ENCODE measurements at regions not wholly inside any gene's neighbourhood (a gene's known extent, or its start where the extent isn't known, plus 50 kb on each side); places are given as distances from the start of the nearest gene placed in this dataset.

DNA sequence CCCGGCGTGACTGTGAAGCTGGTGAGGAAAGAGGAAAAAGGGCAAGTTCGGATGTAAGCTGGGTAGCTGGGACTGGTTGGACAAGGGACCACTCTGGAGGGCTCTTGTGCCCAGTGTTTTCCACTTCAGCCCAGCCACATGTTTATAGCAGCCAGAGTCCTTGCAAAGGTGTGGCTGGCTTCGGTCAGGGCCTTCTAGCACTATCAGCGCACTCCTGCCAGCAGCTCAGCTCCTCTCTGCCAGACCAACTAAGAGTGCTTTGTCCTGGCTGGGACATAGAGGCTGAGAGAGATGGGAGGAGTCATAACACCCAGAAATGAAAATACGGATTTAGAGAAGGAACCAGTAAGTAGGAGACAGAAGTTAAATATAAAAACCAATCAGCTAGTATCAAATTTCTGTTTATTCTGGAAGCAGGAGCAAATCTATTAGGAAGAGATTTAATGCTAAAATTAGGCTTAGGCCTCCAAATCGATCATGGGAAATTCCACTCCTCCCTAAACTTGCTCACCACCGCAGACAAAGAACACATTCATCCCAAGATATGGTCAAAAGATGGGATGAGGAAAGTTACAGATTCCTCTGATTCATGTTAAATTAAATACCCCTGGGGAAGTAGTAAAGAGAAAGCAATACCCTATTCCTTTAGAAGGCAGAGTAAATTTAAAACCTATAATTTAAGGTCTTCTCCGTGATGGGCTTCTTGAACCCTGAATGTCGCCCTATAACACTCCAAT, 135.0 kb downstream of the RALA start:
- no peak overlapping the region for H3K27ac Mint-ChIP-seq
- POLR2A ChIA-PET = no interaction called here
- peaks cover 16% of the 10 kb centered on the region for H3K27me3 Mint-ChIP-seq (ENCODE audit: low read depth)
- ATAC-seq (no peak), DNase-seq (ENCODE audit: low spot score) (no peak)
- H3K9me3 Mint-ChIP-seq = peaks cover 23% of the 10 kb centered on the region
- no peak overlapping the region for H3K4me3 Mint-ChIP-seq
- CTCF ChIA-PET = interaction anchor here (1.5 to 1.7 kb wide), 2 partner anchors 16 to 178 kb away, joined by 5 read pairs; no protein-coding TSS in a partner anchor
- peaks cover 20% of the 10 kb centered on the region for H3K36me3 Mint-ChIP-seq
- H3K4me1 Mint-ChIP-seq = peaks cover 41% of the 10 kb centered on the region
- TF ChIP-seq RELA (CRISPR knock-in tag; IDR thresholded peaks at IDR 0.05; ENCODE audit: borderline replicate concordance) = no peak
- TF ChIP-seq, protein P1, sequence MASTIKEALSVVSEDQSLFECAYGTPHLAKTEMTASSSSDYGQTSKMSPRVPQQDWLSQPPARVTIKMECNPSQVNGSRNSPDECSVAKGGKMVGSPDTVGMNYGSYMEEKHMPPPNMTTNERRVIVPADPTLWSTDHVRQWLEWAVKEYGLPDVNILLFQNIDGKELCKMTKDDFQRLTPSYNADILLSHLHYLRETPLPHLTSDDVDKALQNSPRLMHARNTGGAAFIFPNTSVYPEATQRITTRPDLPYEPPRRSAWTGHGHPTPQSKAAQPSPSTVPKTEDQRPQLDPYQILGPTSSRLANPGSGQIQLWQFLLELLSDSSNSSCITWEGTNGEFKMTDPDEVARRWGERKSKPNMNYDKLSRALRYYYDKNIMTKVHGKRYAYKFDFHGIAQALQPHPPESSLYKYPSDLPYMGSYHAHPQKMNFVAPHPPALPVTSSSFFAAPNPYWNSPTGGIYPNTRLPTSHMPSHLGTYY (CRISPR knock-in tag; IDR thresholded peaks at IDR 0.05) = no peak
- TF ChIP-seq ELF4 (CRISPR knock-in tag; IDR thresholded peaks at IDR 0.05; ENCODE audit: low read depth) = no peak
- TF ChIP-seq, protein P2, sequence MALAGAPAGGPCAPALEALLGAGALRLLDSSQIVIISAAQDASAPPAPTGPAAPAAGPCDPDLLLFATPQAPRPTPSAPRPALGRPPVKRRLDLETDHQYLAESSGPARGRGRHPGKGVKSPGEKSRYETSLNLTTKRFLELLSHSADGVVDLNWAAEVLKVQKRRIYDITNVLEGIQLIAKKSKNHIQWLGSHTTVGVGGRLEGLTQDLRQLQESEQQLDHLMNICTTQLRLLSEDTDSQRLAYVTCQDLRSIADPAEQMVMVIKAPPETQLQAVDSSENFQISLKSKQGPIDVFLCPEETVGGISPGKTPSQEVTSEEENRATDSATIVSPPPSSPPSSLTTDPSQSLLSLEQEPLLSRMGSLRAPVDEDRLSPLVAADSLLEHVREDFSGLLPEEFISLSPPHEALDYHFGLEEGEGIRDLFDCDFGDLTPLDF (CRISPR knock-in tag; IDR thresholded peaks at IDR 0.05) = no peak
- no peak for TF ChIP-seq FOXP1 (CRISPR knock-in tag; IDR thresholded peaks at IDR 0.05; ENCODE audit: borderline replicate concordance)
- no peak for TF ChIP-seq TP53 (CRISPR knock-in tag; IDR thresholded peaks at IDR 0.05)
- no peak for TF ChIP-seq GABPB1 (CRISPR knock-in tag; IDR thresholded peaks at IDR 0.05)
- no peak for TF ChIP-seq GRHL2 (CRISPR knock-in tag; IDR thresholded peaks at IDR 0.05; ENCODE audit: insufficient replicate concordance, severe bottlenecking)
- TF ChIP-seq, protein P3, sequence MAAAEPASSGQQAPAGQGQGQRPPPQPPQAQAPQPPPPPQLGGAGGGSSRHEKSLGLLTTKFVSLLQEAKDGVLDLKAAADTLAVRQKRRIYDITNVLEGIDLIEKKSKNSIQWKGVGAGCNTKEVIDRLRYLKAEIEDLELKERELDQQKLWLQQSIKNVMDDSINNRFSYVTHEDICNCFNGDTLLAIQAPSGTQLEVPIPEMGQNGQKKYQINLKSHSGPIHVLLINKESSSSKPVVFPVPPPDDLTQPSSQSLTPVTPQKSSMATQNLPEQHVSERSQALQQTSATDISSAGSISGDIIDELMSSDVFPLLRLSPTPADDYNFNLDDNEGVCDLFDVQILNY (CRISPR knock-in tag; IDR thresholded peaks at IDR 0.05) = no peak
- TF ChIP-seq, protein P4, sequence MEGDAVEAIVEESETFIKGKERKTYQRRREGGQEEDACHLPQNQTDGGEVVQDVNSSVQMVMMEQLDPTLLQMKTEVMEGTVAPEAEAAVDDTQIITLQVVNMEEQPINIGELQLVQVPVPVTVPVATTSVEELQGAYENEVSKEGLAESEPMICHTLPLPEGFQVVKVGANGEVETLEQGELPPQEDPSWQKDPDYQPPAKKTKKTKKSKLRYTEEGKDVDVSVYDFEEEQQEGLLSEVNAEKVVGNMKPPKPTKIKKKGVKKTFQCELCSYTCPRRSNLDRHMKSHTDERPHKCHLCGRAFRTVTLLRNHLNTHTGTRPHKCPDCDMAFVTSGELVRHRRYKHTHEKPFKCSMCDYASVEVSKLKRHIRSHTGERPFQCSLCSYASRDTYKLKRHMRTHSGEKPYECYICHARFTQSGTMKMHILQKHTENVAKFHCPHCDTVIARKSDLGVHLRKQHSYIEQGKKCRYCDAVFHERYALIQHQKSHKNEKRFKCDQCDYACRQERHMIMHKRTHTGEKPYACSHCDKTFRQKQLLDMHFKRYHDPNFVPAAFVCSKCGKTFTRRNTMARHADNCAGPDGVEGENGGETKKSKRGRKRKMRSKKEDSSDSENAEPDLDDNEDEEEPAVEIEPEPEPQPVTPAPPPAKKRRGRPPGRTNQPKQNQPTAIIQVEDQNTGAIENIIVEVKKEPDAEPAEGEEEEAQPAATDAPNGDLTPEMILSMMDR (IDR thresholded peaks at IDR 0.05) = no peak
- TF ChIP-seq FOXJ3 (CRISPR knock-in tag; IDR thresholded peaks at IDR 0.05; ENCODE audit: borderline replicate concordance) = no peak
- no peak for TF ChIP-seq EMX1 (CRISPR knock-in tag; IDR thresholded peaks at IDR 0.05)
- TF ChIP-seq, protein P5, sequence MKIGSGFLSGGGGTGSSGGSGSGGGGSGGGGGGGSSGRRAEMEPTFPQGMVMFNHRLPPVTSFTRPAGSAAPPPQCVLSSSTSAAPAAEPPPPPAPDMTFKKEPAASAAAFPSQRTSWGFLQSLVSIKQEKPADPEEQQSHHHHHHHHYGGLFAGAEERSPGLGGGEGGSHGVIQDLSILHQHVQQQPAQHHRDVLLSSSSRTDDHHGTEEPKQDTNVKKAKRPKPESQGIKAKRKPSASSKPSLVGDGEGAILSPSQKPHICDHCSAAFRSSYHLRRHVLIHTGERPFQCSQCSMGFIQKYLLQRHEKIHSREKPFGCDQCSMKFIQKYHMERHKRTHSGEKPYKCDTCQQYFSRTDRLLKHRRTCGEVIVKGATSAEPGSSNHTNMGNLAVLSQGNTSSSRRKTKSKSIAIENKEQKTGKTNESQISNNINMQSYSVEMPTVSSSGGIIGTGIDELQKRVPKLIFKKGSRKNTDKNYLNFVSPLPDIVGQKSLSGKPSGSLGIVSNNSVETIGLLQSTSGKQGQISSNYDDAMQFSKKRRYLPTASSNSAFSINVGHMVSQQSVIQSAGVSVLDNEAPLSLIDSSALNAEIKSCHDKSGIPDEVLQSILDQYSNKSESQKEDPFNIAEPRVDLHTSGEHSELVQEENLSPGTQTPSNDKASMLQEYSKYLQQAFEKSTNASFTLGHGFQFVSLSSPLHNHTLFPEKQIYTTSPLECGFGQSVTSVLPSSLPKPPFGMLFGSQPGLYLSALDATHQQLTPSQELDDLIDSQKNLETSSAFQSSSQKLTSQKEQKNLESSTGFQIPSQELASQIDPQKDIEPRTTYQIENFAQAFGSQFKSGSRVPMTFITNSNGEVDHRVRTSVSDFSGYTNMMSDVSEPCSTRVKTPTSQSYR (CRISPR knock-in tag; IDR thresholded peaks at IDR 0.05) = no peak
- TF ChIP-seq ZNF138 (CRISPR knock-in tag; conservative IDR thresholded peaks at IDR 0.05) = no peak
- no peak for TF ChIP-seq NFE2L1 (CRISPR knock-in tag; IDR thresholded peaks at IDR 0.05)
- TF ChIP-seq RORB (CRISPR knock-in tag; IDR thresholded peaks at IDR 0.05) = no peak
- TF ChIP-seq, protein P6, sequence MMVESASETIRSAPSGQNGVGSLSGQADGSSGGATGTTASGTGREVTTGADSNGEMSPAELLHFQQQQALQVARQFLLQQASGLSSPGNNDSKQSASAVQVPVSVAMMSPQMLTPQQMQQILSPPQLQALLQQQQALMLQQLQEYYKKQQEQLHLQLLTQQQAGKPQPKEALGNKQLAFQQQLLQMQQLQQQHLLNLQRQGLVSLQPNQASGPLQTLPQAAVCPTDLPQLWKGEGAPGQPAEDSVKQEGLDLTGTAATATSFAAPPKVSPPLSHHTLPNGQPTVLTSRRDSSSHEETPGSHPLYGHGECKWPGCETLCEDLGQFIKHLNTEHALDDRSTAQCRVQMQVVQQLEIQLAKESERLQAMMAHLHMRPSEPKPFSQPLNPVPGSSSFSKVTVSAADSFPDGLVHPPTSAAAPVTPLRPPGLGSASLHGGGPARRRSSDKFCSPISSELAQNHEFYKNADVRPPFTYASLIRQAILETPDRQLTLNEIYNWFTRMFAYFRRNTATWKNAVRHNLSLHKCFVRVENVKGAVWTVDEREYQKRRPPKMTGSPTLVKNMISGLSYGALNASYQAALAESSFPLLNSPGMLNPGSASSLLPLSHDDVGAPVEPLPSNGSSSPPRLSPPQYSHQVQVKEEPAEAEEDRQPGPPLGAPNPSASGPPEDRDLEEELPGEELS (CRISPR knock-in tag; IDR thresholded peaks at IDR 0.05) = no peak
- TF ChIP-seq, protein P7, sequence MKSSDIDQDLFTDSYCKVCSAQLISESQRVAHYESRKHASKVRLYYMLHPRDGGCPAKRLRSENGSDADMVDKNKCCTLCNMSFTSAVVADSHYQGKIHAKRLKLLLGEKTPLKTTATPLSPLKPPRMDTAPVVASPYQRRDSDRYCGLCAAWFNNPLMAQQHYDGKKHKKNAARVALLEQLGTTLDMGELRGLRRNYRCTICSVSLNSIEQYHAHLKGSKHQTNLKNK (CRISPR knock-in tag; IDR thresholded peaks at IDR 0.05) = no peak
- no peak for TF ChIP-seq ZNF671 (CRISPR knock-in tag; IDR thresholded peaks at IDR 0.05)

All from WTC11 (cell line).